ENCODE measurements at regions not wholly inside any gene's neighbourhood (a gene's known extent, or its start where the extent isn't known, plus 50 kb on each side); places are given as distances from the start of the nearest gene placed in this dataset.
"Not testable (repeated sequence)": the region's sequence is repeated elsewhere in the genome, so short reads cannot be mapped to it uniquely, and the experiment has no call there.

GRCh38 chr14:31911160-31911559 lies 165.9 kb upstream of the ARHGAP5 start:
- no peak for DNase-seq (ENCODE audit: low spot score)

DNA sequence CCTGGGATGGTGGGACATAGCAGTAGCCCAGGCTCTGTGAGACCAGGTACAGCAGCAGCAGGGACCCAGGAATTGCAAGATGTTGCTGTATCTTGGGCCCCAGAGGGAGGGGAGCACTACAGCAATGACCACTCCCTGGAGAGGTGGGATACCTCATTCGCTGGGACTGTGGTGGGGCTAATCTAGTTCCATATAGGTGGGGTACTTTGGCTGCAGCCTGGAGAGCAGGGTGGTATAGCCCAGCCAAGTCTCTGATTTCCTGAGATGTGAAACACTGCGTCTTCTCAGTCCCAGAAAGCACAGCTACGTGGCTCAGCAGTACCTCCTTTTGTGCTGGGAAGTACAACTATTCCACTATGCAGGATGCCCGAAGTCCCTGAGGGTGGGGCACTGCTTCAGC lies 163.7 kb upstream of the ARHGAP5 start:
- no peak for DNase-seq (ENCODE audit: low spot score)

GRCh38 chr14:31918289-31918688 lies 158.8 kb upstream of the ARHGAP5 start:
- not testable (repeated sequence) for DNase-seq (ENCODE audit: low spot score)

- no peak for DNase-seq (ENCODE audit: low spot score)
Observed at GRCh38 chr14:31920001-31920400, 157.1 kb upstream of the ARHGAP5 start.

- DNase-seq (ENCODE audit: low spot score) = no peak
Observed at GRCh38 chr14:31920989-31921650, 156.0 kb upstream of the ARHGAP5 start.

- no peak for DNase-seq (ENCODE audit: low spot score)
Observed at GRCh38 chr14:31921721-31922120, 155.4 kb upstream of the ARHGAP5 start.

DNA sequence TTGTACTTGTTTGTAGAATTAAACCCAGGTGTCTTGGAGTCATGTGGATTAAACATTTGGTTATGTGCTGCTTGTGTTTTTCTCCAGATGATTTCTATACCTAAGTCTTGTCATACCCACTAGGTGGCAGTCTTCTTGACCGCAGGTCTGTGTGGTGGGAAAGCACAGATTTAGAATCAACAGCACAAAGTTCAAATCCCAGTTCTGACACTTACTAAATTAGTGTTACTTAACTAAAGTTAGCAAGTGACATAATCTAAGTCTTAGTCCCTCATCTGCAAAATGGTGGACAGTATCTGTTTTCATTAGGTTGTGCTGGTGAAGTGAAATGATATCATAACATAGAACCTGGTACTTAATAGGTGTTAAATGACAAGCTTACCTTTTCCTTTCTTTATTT lies 151.0 kb upstream of the ARHGAP5 start:
- DNase-seq (ENCODE audit: low spot score) = peak; percentile 42

- no peak for DNase-seq (ENCODE audit: low spot score)
Observed at GRCh38 chr14:31926652-31927347, 150.3 kb upstream of the ARHGAP5 start.

- peak; percentile 62 for DNase-seq (ENCODE audit: low spot score)
Observed at GRCh38 chr14:31927348-31927832, 149.7 kb upstream of the ARHGAP5 start.

DNA sequence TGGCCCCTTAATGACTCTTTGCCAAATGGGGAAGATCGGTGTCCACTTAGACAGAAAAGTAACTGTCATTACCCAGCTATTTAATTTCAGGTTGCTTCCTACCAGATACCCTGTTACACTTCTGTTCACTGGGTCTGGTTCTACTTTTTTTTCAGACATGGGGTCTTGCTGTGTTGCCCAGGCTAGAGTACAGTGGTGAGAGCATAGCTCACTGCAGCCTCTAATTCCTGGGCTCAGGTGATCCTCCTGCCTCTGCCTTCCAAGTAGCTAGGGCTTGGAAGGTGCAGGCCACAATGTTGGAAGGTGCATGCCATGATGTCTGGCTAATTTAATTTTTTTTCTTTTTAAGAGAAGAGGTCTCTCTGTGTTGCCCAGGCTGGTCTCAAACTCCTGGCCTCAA lies 147.0 kb upstream of the ARHGAP5 start:
- no peak for DNase-seq (ENCODE audit: low spot score)

GRCh38 chr14:31930493-31931240 lies 146.4 kb upstream of the ARHGAP5 start:
- DNase-seq (ENCODE audit: low spot score) = no peak

- no peak for DNase-seq (ENCODE audit: low spot score)
Observed at GRCh38 chr14:31932675-31933074, 144.4 kb upstream of the ARHGAP5 start.

DNA sequence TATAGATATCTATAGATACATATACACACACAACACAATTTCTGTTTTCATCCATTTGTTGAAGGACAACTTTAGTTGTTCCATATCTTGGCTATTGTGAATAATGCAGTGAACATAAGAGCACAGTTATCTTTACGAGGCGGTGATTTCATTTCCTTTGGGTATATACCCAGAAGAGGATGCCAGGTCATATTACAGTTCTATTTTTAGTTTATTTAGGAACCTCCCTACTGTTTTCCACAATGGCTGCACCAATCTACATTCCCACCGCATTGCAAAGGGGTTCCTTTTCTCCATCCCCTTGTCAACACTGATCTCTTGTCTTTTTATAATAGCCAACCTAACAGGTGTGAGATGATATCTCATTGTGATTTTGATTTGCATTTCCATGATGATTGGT lies 143.4 kb upstream of the ARHGAP5 start:
- DNase-seq (ENCODE audit: low spot score) = no peak

- peak; percentile 64 for DNase-seq (ENCODE audit: low spot score)
Observed at GRCh38 chr14:31934767-31935266, 142.3 kb upstream of the ARHGAP5 start.

DNA sequence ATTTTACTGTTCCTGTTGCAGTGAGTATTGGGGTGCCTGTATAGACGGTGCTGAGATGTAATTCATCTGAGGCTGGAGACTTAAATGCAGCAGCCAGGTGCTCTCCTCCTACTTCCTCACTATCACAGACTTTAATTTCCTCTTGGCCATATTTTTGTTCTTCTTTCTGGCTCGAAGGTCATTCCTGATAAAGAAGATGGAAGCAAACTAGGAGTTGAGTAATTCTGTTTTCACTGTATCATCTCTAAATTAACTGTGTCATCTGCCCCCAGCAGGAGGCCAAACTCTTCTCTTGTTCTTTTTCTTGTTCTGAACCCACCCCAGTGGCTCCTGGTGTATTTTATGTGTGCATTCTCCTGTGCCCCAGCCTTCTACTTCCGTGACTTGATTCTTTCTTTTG lies 141.7 kb upstream of the ARHGAP5 start:
- DNase-seq (ENCODE audit: low spot score) = no peak

- DNase-seq (ENCODE audit: low spot score) = no peak
Observed at GRCh38 chr14:31936115-31936514, 141.0 kb upstream of the ARHGAP5 start.

DNA sequence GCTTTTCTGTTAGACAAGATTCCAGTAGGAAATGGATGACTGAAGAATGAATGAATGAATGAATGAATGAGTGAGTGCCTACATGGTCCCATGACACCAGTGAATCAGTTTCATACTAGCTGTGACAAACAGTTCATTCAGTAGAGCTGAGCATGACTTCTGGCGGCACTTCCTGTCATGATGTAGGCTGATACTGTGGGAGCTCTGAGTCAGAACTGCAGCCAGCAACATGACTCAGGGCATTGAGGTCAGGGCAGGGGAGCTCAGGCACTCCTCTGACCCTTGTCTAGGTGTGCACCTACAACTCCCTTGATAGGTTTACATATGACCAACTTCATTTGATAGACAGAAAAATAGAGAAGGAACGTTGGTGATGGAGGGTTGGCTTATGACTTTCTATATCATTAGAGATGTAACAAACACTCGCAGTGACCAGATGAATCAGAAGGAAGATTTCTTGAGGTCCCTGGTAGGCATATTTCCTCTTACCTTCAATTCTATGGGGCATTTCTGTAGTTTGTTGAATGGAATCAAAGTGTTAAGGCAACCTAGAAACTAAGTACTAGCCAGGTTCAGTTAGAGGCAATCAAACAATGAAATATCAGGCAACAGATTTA lies 139.3 kb upstream of the ARHGAP5 start:
- no peak for DNase-seq (ENCODE audit: low spot score)

DNA sequence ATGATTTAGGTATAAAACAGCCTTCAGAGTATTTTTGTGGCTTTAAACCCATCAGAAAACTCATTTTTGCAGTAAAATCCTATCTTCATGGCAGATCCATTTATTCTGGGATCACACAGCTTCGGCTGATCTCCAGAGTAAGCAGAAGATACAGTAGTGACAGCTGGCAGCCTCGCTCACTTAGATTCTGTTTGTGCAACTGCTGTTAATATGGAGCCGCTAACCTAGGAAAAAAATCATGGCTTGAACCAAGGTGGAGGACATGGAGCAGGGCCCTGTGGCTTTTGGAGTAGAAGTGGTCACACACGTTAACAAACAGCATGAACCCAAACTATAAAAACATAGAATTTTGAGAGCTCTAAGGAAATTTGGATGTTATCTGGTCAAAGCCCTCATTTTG lies 137.2 kb upstream of the ARHGAP5 start:
- DNase-seq (ENCODE audit: low spot score) = no peak

DNA sequence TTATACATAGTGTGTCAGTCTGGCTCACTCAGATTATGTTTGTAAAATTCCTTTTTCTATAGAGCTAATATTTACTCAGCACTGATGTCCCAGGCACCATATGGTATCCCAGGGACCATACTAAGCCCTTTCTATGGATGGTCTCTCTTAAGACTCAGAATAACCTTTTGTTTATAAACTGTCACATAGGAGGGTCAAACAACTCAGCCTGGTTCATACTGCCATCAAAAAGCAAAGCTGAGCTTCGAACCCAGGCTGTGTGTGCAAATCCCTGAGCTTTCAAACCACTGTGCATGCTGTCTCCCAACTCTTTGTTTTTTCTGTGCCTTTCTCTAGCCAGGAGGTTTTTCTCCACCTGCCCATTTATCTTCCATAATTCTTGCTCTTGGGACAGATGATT lies 135.6 kb upstream of the ARHGAP5 start:
- DNase-seq (ENCODE audit: low spot score) = no peak

DNA sequence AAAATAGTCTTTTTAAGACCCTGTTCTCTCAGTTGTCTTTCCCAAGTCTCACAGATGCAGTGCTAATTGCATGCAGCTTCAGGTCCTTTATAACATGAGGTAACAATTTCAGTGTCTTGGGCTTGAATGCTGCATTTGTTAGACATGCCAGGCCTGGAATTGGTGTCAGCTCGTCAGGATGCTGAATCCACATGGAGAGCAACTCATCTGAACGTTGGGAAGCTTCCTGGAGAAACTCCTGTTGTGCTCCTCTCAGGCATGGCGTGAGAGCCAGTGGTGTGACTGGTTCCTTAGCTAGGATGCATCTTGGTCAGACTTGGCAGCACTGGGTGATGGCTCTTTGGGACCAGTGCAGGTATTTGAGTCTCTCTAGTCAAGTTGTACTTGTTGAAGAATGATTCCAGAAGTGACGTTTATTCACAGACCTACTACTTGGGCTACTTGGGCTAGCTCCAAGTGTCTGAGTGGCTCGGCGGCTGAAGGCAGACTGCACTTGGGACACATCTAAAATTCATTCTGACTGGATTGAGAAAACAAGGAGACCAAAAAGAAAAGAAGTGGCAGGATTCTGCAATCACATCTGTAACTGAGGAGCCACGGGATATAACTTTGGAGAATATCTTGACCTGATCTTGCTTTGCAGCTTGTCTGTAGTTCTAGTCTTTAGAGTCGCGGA lies 134.8 kb upstream of the ARHGAP5 start:
- DNase-seq (ENCODE audit: low spot score) = no peak

- no peak for DNase-seq (ENCODE audit: low spot score)
Observed at GRCh38 chr14:31943217-31943799, 133.8 kb upstream of the ARHGAP5 start.
